ENCODE measurements at regions not wholly inside any gene's neighbourhood (a gene's known extent, or its start where the extent isn't known, plus 50 kb on each side); places are given as distances from the start of the nearest gene placed in this dataset.

DNA sequence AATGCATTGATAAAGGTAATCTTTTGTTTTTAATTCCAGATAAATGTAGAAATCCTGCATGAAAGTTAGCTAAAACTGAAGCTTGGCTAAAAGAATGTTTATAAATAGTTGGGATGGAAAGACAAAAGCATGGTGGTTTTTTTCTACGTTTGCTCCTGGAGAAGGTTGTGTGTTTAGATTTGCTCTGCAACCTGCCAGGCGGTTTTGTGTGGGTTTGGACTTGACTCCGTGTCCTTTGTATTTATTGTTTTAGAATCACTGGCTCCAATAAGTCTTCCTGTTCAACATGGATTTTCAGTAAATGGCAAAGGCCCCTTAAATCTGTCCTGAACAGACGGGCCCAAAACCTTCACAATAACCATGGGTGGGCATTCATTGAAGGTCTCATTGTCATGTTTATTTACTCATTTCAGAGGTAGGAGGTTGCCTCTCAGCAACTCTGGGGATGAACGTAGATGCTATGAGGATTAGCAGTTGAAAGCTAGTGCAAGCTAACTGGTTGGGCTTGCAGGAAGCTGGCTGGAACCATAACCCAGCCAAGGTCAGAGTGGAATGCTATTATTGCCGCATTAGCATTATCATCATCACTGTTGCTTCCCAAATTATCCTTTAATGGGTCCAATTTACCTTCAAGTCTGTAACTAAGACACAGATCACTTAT is 60.6 kb upstream of the ADAMTS9 start:
- no peak for TF ChIP-seq EZH2 (IDR thresholded peaks at IDR 0.05; ENCODE audit: insufficient read depth, low read length)
- TF ChIP-seq, protein P1, sequence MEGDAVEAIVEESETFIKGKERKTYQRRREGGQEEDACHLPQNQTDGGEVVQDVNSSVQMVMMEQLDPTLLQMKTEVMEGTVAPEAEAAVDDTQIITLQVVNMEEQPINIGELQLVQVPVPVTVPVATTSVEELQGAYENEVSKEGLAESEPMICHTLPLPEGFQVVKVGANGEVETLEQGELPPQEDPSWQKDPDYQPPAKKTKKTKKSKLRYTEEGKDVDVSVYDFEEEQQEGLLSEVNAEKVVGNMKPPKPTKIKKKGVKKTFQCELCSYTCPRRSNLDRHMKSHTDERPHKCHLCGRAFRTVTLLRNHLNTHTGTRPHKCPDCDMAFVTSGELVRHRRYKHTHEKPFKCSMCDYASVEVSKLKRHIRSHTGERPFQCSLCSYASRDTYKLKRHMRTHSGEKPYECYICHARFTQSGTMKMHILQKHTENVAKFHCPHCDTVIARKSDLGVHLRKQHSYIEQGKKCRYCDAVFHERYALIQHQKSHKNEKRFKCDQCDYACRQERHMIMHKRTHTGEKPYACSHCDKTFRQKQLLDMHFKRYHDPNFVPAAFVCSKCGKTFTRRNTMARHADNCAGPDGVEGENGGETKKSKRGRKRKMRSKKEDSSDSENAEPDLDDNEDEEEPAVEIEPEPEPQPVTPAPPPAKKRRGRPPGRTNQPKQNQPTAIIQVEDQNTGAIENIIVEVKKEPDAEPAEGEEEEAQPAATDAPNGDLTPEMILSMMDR (IDR thresholded peaks at IDR 0.05; ENCODE audit: insufficient read depth, low read depth, low read length), result no peak
